ENCODE measurements at regions not wholly inside any gene's neighbourhood (a gene's known extent, or its start where the extent isn't known, plus 50 kb on each side); places are given as distances from the start of the nearest gene placed in this dataset.
A peak's percentile ranks its signal among the peaks of the same experiment; 100 is the strongest.

DNA sequence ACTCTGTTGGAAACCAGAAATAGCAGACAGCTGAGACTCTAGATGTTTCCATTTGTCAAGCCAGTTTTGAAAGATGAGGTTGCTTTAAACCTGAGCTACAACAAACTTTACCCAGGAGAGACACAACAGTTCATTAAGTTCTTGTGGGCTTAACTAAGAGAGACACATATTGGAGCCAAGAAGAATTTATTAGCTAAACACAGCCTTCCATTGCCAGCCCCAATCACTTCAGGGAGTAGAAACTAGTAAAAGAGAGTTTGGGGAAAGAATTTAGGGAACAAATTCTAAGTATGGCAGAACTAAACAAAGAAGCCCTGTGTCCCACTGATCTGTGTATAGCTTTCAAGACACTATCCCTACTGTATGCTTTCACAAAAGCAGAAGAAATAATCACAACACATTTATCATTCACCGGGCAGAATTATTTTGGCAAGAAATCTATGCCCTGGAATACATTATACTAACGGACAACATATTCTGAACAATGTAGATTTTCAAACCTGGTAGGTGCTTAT lies 87.3 kb upstream of the KAZN start:
- intact Hi-C loops (cut with DNase I), result no loop called here
- H3K4me1 ChIP-seq, result no peaks in the 10 kb centered on the region
- H3K27me3 ChIP-seq, result no peaks in the 10 kb centered on the region
- H3K27ac ChIP-seq, result no peak overlapping the region
- no peak for TF ChIP-seq CTCF (IDR thresholded peaks at IDR 0.05)
- no peaks in the 10 kb centered on the region for H3K36me3 ChIP-seq
- H3K9me3 ChIP-seq, result no peaks in the 10 kb centered on the region
- DNase-seq, result no peak
- no peak for ATAC-seq
- no peak overlapping the region for H3K4me3 ChIP-seq

- H3K27ac ChIP-seq, result no peak overlapping the region
- H3K4me3 ChIP-seq, result no peak overlapping the region
- no peaks in the 10 kb centered on the region for H3K4me1 ChIP-seq
- TF ChIP-seq CTCF (IDR thresholded peaks at IDR 0.05), result no peak
- H3K9me3 ChIP-seq, result no peaks in the 10 kb centered on the region
- intact Hi-C loops (cut with DNase I), result no loop called here
- DNase-seq (no peak), ATAC-seq (no peak)
- H3K36me3 ChIP-seq, result no peaks in the 10 kb centered on the region
- H3K27me3 ChIP-seq, result no peaks in the 10 kb centered on the region
These were observed 86.5 kb upstream of the KAZN start for GRCh38 chr1:14511796-14512585.

GRCh38 chr1:14513111-14513510 lies 85.4 kb upstream of the KAZN start:
- H3K9me3 ChIP-seq, result no peaks in the 10 kb centered on the region
- DNase-seq (no peak), ATAC-seq (no peak)
- H3K36me3 ChIP-seq, result no peaks in the 10 kb centered on the region
- H3K27ac ChIP-seq, result no peak overlapping the region
- intact Hi-C loops (cut with DNase I), result no loop called here
- H3K27me3 ChIP-seq, result no peaks in the 10 kb centered on the region
- TF ChIP-seq CTCF (IDR thresholded peaks at IDR 0.05), result no peak
- no peak overlapping the region for H3K4me3 ChIP-seq
- H3K4me1 ChIP-seq, result no peaks in the 10 kb centered on the region

DNA sequence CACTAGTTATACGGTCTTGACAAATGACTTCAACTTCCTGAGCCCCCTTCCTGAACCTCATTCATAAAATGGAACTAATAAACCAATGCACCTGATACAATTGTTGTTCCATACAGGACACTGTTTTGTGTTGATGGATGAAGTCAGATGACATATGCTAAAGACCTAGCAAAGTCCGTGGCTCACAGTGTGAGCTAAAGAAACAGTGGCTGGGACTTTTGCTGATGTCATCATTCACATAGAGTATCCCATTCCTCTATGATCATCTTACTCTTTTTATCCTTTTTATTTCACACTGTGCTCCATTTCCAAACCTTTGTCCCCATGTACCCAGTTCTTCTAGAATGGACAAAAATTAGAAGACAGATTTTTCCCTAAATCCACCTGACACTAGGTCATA lies 83.7 kb upstream of the KAZN start:
- Histone ChIP-seq H3K9me3 (no peaks in the 10 kb centered on the region), H3K27ac (no peak overlapping the region), H3K36me3 (no peaks in the 10 kb centered on the region), H3K4me3 (no peak overlapping the region), H3K4me1 (no peaks in the 10 kb centered on the region), H3K27me3 (no peaks in the 10 kb centered on the region)
- intact Hi-C loops (cut with DNase I), result no loop called here
- DNase-seq (no peak), ATAC-seq (no peak)
- TF ChIP-seq CTCF (IDR thresholded peaks at IDR 0.05), result no peak

- peak in 2 of 4 donors; percentile 41 to 62 for DNase-seq
- intact Hi-C loops (cut with DNase I), result no loop called here
- H3K9me3 ChIP-seq, result no peaks in the 10 kb centered on the region
- peak; percentile 56 for ATAC-seq
- TF ChIP-seq CTCF (IDR thresholded peaks at IDR 0.05), result no peak
- no peaks in the 10 kb centered on the region for H3K27me3 ChIP-seq
- no peaks in the 10 kb centered on the region for H3K4me1 ChIP-seq
- no peak overlapping the region for H3K4me3 ChIP-seq
- H3K36me3 ChIP-seq, result no peaks in the 10 kb centered on the region
- H3K27ac ChIP-seq, result no peak overlapping the region
These were observed 81.3 kb upstream of the KAZN start for GRCh38 chr1:14516974-14517840.
